Activated CD8-positive, alpha-beta memory T cell treated with anti-CD3 and anti-CD28 coated beads, Interleukin-2, amount 10 ng/mL, durations not matched to agents 7 days and 5 days (primary cell): ENCODE measurements at regions not wholly inside any gene's neighbourhood (a gene's known extent, or its start where the extent isn't known, plus 50 kb on each side); places are given as distances from the start of the nearest gene placed in this dataset.
"Not testable (repeated sequence)": the region's sequence is repeated elsewhere in the genome, so short reads cannot be mapped to it uniquely, and the experiment has no call there.

ENCODE experiments used
- ATAC-seq: fragments of 150-1000 bp; cut with Tn5 transposase; one replicate; pipeline ENCODE4 v1.10.0; 2021; ENCODE audit warnings: moderate library complexity
- CTCF ChIA-PET: fragments of 350-600 bp; sonication (Branson Sonifier 250); formaldehyde crosslinking; loops from one replicate; lab custom pipeline; 2021; ENCODE audit warnings: antibody characterized with exemption; lab: Charles Lee
- DNase-seq: peaks from one replicate; pipeline ENCODE4 v3.0.0-alpha.2; 2020
- H3K27ac Mint-ChIP-seq: one replicate; pipeline ENCODE4 v1.8.0; 2021; ENCODE audit warnings: mild to moderate bottlenecking, mixed read lengths
- H3K27me3 Mint-ChIP-seq: one replicate; pipeline ENCODE4 v1.8.0; 2021; ENCODE audit warnings: mixed read lengths
- H3K36me3 Mint-ChIP-seq: one replicate; pipeline ENCODE4 v1.8.0; 2021; ENCODE audit warnings: mild to moderate bottlenecking, mixed read lengths
- H3K4me1 Mint-ChIP-seq: one replicate; pipeline ENCODE4 v1.8.0; 2021; ENCODE audit warnings: mixed read lengths
- H3K4me3 Mint-ChIP-seq: one replicate; pipeline ENCODE4 v1.8.0; 2021; ENCODE audit warnings: mild to moderate bottlenecking, moderate library complexity, mixed read lengths
- H3K9me3 Mint-ChIP-seq: one replicate; pipeline ENCODE4 v1.8.0; 2022; ENCODE audit warnings: low read depth, mixed read lengths

GRCh38 chr1:64378826-64379225 is 91.1 kb upstream of the CACHD1 start:
- Mint-ChIP-seq H3K4me1 (no peaks in the 10 kb centered on the region), H3K9me3 (no peaks in the 10 kb centered on the region), H3K27ac (no peak overlapping the region), H3K27me3 (peaks cover 2% of the 10 kb centered on the region), H3K36me3 (no peaks in the 10 kb centered on the region), H3K4me3 (no peak overlapping the region)
- no peak for ATAC-seq
- no peak for DNase-seq
- CTCF ChIA-PET = no interaction called here

- DNase-seq = no peak
- H3K9me3 Mint-ChIP-seq = no peaks in the 10 kb centered on the region
- peaks cover 3% of the 10 kb centered on the region for H3K27me3 Mint-ChIP-seq
- no peak for ATAC-seq
- H3K4me1 Mint-ChIP-seq = no peaks in the 10 kb centered on the region
- no peak overlapping the region for H3K4me3 Mint-ChIP-seq
- no peaks in the 10 kb centered on the region for H3K36me3 Mint-ChIP-seq
- no peak overlapping the region for H3K27ac Mint-ChIP-seq
- CTCF ChIA-PET = no interaction called here
These were observed 82.3 kb upstream of the CACHD1 start for GRCh38 chr1:64387389-64388285.

GRCh38 chr1:64388336-64388735 is 81.6 kb upstream of the CACHD1 start:
- CTCF ChIA-PET = no interaction called here
- no peak overlapping the region for H3K4me3 Mint-ChIP-seq
- no peak overlapping the region for H3K27ac Mint-ChIP-seq
- H3K27me3 Mint-ChIP-seq = peaks cover 3% of the 10 kb centered on the region
- no peaks in the 10 kb centered on the region for H3K4me1 Mint-ChIP-seq
- H3K9me3 Mint-ChIP-seq = no peaks in the 10 kb centered on the region
- ATAC-seq (no peak), DNase-seq (no peak)
- H3K36me3 Mint-ChIP-seq = no peaks in the 10 kb centered on the region

- CTCF ChIA-PET = no interaction called here
- peaks cover 6% of the 10 kb centered on the region for H3K27me3 Mint-ChIP-seq
These were observed 77.8 kb upstream of the CACHD1 start for GRCh38 chr1:64392109-64392508.

GRCh38 chr1:64393790-64394189 is 76.1 kb upstream of the CACHD1 start:
- H3K27me3 Mint-ChIP-seq = peaks cover 4% of the 10 kb centered on the region
- H3K4me1 Mint-ChIP-seq = no peaks in the 10 kb centered on the region
- DNase-seq (no peak), ATAC-seq (no peak)
- CTCF ChIA-PET = no interaction called here
- H3K9me3 Mint-ChIP-seq = no peaks in the 10 kb centered on the region
- no peak overlapping the region for H3K4me3 Mint-ChIP-seq
- no peaks in the 10 kb centered on the region for H3K36me3 Mint-ChIP-seq
- no peak overlapping the region for H3K27ac Mint-ChIP-seq

More at GRCh38 chr1:64392109-64392508, 77.8 kb upstream of the CACHD1 start:
- H3K4me1 Mint-ChIP-seq = no peaks in the 10 kb centered on the region
- no peak overlapping the region for H3K4me3 Mint-ChIP-seq
- no peak overlapping the region for H3K27ac Mint-ChIP-seq
- DNase-seq = no peak
- no peaks in the 10 kb centered on the region for H3K9me3 Mint-ChIP-seq
- H3K36me3 Mint-ChIP-seq = no peaks in the 10 kb centered on the region
- ATAC-seq = no peak

DNA sequence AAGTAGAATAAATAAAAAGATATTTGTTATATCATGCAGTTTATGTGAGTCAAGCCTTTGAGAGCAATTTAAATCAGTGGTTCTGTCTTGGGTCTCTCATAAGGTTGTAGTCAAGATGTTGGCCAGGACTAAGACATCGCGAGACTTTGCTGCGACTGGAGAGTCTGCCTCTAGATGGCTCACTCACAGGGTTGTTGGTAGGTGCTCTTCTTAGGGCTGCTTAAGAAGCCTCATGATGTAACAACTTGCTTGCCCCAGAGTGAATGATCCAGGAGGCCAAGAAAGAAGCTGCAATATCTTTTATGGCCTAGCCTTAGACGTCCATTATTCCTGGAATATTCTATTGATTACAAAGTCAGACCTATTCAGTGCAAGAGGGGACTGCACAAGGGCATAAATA is 73.1 kb upstream of the CACHD1 start:
- no peaks in the 10 kb centered on the region for H3K36me3 Mint-ChIP-seq
- CTCF ChIA-PET = no interaction called here
- no peak overlapping the region for H3K27ac Mint-ChIP-seq
- no peak for DNase-seq
- no peaks in the 10 kb centered on the region for H3K4me1 Mint-ChIP-seq
- ATAC-seq = no peak
- H3K4me3 Mint-ChIP-seq = no peak overlapping the region
- no peaks in the 10 kb centered on the region for H3K9me3 Mint-ChIP-seq
- peaks cover 11% of the 10 kb centered on the region for H3K27me3 Mint-ChIP-seq

GRCh38 chr1:64397541-64397940 is 72.4 kb upstream of the CACHD1 start:
- Mint-ChIP-seq H3K27me3 (peaks cover 11% of the 10 kb centered on the region), H3K27ac (no peak overlapping the region), H3K4me3 (no peak overlapping the region), H3K9me3 (no peaks in the 10 kb centered on the region), H3K4me1 (no peaks in the 10 kb centered on the region), H3K36me3 (no peaks in the 10 kb centered on the region)
- ATAC-seq (no peak), DNase-seq (no peak)
- CTCF ChIA-PET = no interaction called here

- H3K27ac Mint-ChIP-seq = no peak overlapping the region
- DNase-seq (no peak), ATAC-seq (no peak)
- peaks cover 8% of the 10 kb centered on the region for H3K27me3 Mint-ChIP-seq
- H3K36me3 Mint-ChIP-seq = no peaks in the 10 kb centered on the region
- CTCF ChIA-PET = no interaction called here
- no peak overlapping the region for H3K4me3 Mint-ChIP-seq
- H3K9me3 Mint-ChIP-seq = no peaks in the 10 kb centered on the region
- no peaks in the 10 kb centered on the region for H3K4me1 Mint-ChIP-seq
These were observed 71.0 kb upstream of the CACHD1 start for GRCh38 chr1:64398936-64399335.

- ATAC-seq = no peak
- H3K27ac Mint-ChIP-seq = no peak overlapping the region
These were observed 68.6 kb upstream of the CACHD1 start for GRCh38 chr1:64401285-64401684.

DNA sequence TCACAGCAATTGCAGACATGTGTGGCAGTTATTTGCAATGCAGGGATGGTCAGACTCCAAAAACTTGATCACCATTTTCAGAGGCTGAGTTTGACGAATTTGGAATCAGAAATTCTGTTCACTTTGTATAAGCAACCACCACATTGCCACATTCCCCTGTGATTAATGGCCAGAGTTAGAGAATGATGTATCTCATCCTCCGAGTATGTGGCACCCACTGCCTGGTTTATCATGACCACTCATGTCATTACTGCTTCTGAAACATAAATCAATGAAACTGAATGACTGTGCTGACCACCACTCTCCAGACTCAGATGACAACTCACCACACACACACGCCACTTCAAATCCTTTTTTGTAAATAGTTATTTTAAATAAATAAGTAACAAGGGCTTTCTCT is 66.6 kb upstream of the CACHD1 start:
- no peak overlapping the region for H3K27ac Mint-ChIP-seq
- DNase-seq (no peak), ATAC-seq (no peak)
- H3K4me1 Mint-ChIP-seq = no peaks in the 10 kb centered on the region
- H3K27me3 Mint-ChIP-seq = peaks cover 8% of the 10 kb centered on the region
- H3K9me3 Mint-ChIP-seq = no peaks in the 10 kb centered on the region
- CTCF ChIA-PET = no interaction called here
- H3K36me3 Mint-ChIP-seq = no peaks in the 10 kb centered on the region
- H3K4me3 Mint-ChIP-seq = no peak overlapping the region

More at GRCh38 chr1:64401285-64401684, 68.6 kb upstream of the CACHD1 start:
- Mint-ChIP-seq H3K4me1 (no peaks in the 10 kb centered on the region), H3K27me3 (peaks cover 8% of the 10 kb centered on the region), H3K9me3 (no peaks in the 10 kb centered on the region), H3K36me3 (no peaks in the 10 kb centered on the region), H3K4me3 (no peak overlapping the region)
- CTCF ChIA-PET = no interaction called here
- no peak for DNase-seq

- DNase-seq = no peak
- H3K27me3 Mint-ChIP-seq = peaks cover 8% of the 10 kb centered on the region
- no peak overlapping the region for H3K27ac Mint-ChIP-seq
- H3K4me1 Mint-ChIP-seq = no peaks in the 10 kb centered on the region
- H3K9me3 Mint-ChIP-seq = no peaks in the 10 kb centered on the region
- CTCF ChIA-PET = no interaction called here
- no peak overlapping the region for H3K4me3 Mint-ChIP-seq
- no peak for ATAC-seq
- no peaks in the 10 kb centered on the region for H3K36me3 Mint-ChIP-seq
These were observed 65.7 kb upstream of the CACHD1 start for GRCh38 chr1:64404202-64404601.

- no peak for ATAC-seq
- no peak overlapping the region for H3K4me3 Mint-ChIP-seq
- H3K36me3 Mint-ChIP-seq = no peaks in the 10 kb centered on the region
- CTCF ChIA-PET = no interaction called here
- no peak for DNase-seq
- H3K4me1 Mint-ChIP-seq = no peaks in the 10 kb centered on the region
- H3K27me3 Mint-ChIP-seq = peaks cover 5% of the 10 kb centered on the region
- no peak overlapping the region for H3K27ac Mint-ChIP-seq
- no peaks in the 10 kb centered on the region for H3K9me3 Mint-ChIP-seq
These were observed 64.1 kb upstream of the CACHD1 start for GRCh38 chr1:64405833-64406232.

DNA sequence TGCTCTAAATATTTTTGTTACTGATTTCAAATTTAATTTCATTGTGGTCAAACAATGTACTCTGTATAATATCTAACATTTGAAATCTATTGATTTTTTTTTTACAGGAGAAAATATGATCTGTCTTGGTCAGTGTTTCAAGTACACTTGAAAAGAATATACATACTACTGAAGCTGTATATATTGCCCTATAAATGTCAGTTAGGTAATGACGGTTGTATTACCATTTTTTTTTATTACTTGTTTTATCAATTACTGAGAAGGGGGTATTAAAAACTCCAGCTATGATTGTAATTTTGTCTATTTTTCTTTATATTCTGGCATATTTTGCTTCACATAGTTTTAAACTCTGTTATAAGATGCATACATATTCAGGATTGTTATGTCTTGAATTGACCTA is 59.7 kb upstream of the CACHD1 start:
- H3K36me3 Mint-ChIP-seq = no peaks in the 10 kb centered on the region

GRCh38 chr1:64414855-64415546 is 54.9 kb upstream of the CACHD1 start:
- H3K36me3 Mint-ChIP-seq, H3K4me1 Mint-ChIP-seq, DNase-seq, H3K27me3 Mint-ChIP-seq, H3K27ac Mint-ChIP-seq, ATAC-seq, H3K9me3 Mint-ChIP-seq, CTCF ChIA-PET, H3K4me3 Mint-ChIP-seq: not testable (repeated sequence)

More for the DNA sequence above, 59.7 kb upstream of the CACHD1 start:
- Mint-ChIP-seq H3K9me3 (no peaks in the 10 kb centered on the region), H3K27ac (no peak overlapping the region), H3K27me3 (peaks cover 3% of the 10 kb centered on the region), H3K4me3 (no peak overlapping the region), H3K4me1 (no peaks in the 10 kb centered on the region)
- no peak for ATAC-seq
- DNase-seq = no peak
- CTCF ChIA-PET = no interaction called here
